Stimulated activated CD8-positive, alpha-beta memory T cell treated with anti-CD3 and anti-CD28 coated beads, Interleukin-12 subunit alpha, Interleukin-12 subunit beta, amount 100 ng/mL, for 24 hours (primary cell): ENCODE measurements at regions not wholly inside any gene's neighbourhood (a gene's known extent, or its start where the extent isn't known, plus 50 kb on each side); places are given as distances from the start of the nearest gene placed in this dataset.

Source experiments
- DNase-seq: peaks from one replicate; pipeline ENCODE4 v3.0.0-alpha.2; 2020; ENCODE audit errors: extremely low read depth

GRCh38 chr18:73962256-73962655 lies 185.4 kb downstream of the FBXO15 start:
- no peak for DNase-seq

- DNase-seq, result no peak
Observed at GRCh38 chr18:73961804-73962203, 185.8 kb downstream of the FBXO15 start.

DNA sequence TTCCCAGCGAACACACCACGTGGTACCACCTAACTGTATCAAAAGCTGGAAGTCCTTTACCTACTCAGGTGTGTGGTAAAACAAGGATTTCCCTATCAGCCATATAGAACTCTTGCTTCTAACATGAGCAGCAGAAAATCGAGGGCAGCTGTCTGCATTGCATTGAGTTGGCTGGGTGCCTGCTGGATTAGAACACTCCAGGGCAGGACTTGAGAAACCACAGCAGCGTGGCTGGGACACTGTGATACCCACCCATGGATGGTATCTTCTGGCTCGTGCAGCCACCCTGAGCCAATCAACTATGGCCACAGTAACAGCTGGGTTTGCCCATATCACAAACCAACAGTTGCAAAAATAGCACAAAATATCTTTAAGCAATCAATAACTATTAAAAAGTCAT lies 188.3 kb downstream of the FBXO15 start:
- no peak for DNase-seq

DNA sequence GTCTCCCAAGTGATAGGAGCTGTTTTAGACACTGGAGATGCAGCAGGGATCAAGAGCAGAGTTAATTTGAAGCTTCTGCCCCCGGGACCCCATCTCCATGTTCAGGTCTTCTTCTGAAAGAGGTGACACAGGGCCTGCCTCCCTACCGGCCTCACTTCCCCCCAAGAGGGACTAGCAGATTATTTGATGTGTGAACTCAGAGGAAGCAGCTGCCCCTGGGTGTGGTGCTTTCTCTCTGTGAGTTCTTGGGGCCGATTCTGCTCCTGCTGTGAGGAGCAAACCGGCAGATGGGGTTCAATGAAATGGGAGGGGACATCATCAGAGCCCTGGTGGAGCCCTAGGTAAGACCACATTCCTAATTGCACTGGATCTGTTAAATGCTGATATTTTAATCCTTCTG lies 193.4 kb downstream of the FBXO15 start:
- no peak for DNase-seq

DNA sequence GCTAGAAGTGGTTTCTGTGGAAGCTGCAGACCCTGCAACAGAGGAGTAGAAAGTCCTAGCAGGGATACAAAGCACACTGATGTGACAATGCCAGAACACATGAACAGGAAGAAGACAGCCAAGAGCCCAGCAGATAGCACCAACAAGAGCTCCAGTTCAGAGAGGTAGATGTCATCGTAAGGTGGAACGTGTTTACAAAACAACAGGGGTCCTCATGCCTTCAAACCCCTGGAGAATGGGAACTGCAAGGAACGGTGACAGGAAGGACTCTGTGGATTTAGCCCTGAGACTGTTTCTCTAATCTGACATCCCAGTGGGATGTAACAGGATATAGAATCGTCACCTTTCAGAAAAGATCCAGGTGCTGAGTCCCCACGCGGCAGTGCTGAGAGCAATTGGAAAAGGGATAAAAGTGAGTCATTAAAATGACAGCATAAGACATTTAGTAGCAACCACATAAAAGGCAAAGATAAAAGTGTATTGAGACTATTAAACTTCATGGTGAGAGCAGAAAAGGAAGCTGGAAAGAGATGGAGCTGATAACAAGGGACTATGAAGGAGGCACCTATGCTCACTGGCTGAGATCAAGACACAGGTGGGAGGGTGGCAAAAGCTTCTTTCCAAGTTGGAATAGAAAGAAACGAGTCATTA lies 195.2 kb downstream of the FBXO15 start:
- no peak for DNase-seq

GRCh38 chr18:73950116-73950700 lies 197.4 kb downstream of the FBXO15 start:
- DNase-seq, result no peak

DNA sequence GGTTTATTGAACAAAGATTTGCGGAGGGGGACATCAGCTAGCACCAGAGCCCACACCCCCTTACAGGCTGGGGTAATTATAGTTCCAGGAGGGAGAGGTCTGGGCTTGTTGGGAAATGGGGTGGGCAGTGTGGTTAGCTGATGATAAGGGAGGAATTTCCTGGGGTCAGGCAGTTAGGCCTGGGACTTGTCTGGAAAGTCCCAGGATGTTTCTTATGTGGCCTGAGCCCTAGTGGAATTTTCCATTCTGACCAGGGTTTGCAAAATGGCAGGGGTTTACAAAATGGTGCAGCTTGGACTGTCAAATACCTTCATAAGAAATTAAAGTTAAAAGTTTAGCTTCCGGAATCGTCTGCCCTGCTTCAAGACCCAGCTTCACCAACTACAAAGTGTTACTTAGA lies 199.1 kb downstream of the FBXO15 start:
- DNase-seq, result no peak

DNA sequence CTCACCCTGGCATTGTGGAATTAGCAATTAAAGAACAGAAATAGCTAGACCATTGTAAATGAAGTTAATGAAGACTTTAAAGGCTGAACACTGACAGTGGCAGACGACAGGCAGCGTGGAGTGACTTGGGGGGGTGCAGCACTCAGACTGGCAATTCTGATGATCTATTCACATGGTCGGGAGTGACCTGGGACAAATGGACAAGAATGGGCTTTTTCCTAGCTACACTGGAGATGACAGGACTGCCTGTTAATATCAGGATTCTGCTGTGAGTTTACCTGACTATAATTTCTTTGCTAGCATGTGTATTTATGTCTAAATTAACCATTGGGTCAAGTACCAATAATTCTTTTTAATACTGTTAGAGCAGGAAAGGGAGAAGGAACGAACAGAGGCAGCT lies 199.6 kb downstream of the FBXO15 start:
- no peak for DNase-seq

DNA sequence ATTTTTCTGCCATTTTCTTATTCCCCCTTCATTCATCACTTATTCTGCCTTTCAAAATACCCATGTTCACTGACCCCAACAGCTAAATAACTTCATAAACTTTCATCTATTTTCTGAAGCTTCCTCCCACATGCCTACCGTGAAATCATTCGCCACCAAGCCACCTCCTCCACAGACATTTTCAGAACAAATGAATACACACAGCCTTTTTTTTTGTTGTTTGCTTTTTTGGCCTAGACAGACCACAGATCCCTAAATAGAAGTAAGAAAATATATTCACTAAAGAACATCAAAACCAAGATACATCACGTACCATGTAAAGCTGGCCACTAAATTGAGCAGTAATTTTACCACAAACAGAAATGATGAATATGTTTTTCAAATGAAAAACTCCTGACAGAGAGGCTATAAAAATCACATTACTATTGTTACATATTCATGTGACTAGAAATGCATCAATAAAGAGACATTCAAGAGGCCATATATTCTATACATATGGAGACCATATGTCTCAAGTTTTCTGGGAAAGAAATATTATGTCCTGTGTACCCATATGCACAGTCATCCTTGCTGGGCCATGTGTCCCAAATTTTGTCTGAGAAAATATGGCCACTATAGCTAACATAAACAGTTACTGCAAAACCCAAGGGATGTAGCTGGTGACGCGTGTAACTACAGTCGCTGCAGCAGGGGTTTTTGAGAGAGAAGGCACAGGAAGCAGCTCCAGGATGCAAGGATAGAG lies 200.3 kb downstream of the FBXO15 start:
- no peak for DNase-seq

GRCh38 chr18:73945130-73945792 lies 202.4 kb downstream of the FBXO15 start:
- DNase-seq, result no peak

- DNase-seq, result no peak
Observed at GRCh38 chr18:73944715-73945114, 202.9 kb downstream of the FBXO15 start.

GRCh38 chr18:73943763-73944162 lies 203.9 kb downstream of the FBXO15 start:
- no peak for DNase-seq

GRCh38 chr18:73942956-73943355 lies 204.7 kb downstream of the FBXO15 start:
- DNase-seq, result no peak

GRCh38 chr18:73942081-73942625 lies 205.5 kb downstream of the FBXO15 start:
- no peak for DNase-seq

DNA sequence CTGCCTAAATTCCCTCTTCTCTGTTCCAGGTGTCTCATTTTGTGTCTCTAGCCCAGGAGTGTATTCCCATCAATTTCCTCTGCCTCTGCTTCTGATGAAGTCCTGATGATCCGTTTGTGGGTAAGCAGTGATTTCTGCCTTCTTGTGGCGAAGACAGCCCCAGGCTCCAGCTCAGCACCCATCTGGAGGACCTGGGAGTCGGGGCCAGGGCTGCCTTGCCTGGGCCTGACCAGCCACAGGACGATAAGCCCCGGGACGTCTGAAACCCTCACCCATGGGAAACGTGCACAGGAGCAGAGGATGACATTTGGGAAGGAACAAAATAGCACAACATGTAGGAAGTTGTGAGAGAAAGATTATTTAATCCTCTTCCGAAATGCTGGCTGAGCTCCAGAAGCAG lies 206.9 kb downstream of the FBXO15 start:
- DNase-seq, result no peak

- no peak for DNase-seq
Observed at GRCh38 chr18:73939391-73939790, 208.2 kb downstream of the FBXO15 start.

DNA sequence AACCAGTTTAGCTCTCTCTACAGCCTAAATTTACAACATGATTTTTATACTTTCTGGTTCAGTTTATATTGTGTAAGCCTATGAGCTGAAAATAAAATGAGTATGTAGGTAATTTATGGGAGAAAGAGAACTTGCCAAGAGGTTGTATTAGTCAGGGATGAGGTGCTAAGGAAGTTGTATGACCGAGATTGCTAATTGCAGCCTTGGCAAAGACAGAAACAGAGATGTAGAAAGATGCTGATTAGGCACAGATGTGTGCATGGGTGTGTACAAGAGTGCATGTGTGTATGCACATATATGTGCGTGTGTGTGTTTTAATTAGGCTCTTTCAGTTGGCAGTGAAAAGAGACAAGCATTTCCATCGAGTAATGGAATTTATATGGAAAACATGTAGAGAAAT lies 213.9 kb downstream of the FBXO15 start:
- no peak for DNase-seq

DNA sequence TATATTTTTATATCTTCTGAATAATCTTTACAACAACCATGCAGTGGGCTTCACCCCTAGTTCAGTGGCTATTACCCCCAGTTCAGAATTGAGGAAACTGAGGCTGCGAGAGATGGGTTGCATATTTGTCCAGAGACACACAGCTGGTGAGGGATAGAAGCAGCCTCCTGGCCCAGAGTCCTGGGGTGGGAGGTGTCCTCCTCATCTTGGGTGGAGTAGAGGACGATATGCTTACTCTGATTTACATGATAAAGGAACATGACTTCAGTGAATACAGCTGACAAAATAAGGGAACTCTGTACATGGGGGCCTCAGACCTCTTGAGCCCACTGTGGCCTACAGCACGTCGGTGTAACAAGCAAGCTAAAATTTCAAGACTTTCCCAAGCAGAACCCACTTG lies 214.7 kb downstream of the FBXO15 start:
- no peak for DNase-seq

DNA sequence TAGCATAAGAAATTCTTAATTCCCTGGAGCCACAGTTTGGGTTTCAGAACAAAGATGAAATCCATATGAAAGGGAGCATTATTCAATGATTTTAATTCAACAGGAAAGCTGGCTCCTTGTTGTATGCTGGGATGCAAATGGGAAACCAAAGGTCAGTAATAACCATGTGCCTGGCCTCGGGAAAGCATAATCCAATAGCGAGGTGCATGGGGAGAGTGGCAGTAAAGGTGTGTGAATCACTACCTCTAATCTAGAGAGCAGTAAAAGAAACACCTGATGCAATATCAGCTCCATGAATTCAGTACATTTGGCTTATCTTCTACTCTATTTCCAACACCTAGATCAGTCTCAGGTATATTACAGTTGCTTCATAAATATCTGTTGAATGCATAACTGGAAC lies 220.1 kb downstream of the FBXO15 start:
- DNase-seq, result no peak

GRCh38 chr18:73924836-73925235 lies 222.8 kb downstream of the FBXO15 start:
- no peak for DNase-seq

DNA sequence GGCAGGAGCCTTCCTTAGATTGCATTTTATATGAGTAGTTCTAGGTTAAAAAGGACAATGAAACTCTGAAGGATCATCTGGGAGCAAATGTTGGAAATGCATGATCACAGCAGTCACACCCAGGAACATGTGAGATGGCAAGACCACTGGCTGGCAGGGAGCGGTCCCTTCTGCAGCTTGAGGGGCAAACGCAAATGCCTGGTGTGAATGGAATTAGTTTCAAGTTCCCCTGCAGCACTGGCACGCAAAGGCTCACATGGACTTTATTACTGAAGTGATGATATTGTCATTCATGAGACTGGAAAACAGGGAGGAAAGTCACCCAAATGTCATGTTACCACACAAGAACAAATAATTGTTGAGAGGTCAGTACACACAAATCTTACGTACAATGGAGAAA lies 223.3 kb downstream of the FBXO15 start:
- no peak for DNase-seq

- DNase-seq, result no peak
Observed at GRCh38 chr18:73923866-73924265, 223.8 kb downstream of the FBXO15 start.
